SK-N-SH treated with all-trans-retinoic acid at 6 μM for 48 hours (cell line): ENCODE measurements at regions not wholly inside any gene's neighbourhood (a gene's known extent, or its start where the extent isn't known, plus 50 kb on each side); places are given as distances from the start of the nearest gene placed in this dataset.

Experiments
- ATAC-seq: fragments of 200-7000 bp; cut with Tn5 transposase; 3 replicates; pipeline ENCODE4 v1.9.1; 2020; ENCODE audit warnings: mild to moderate bottlenecking, moderate library complexity
- ARNTL ChIP-seq: fragments of 450-650 bp; formaldehyde crosslinking; IDR thresholded peaks from 2 replicates; pipeline ENCODE4 v1.5.0; 2020; ENCODE audit warnings: low read depth, mild to moderate bottlenecking, moderate library complexity, borderline replicate concordance
- BACH2 ChIP-seq: fragments of 250-450 bp; sonication (Bioruptor Pico); IDR thresholded peaks from 2 replicates; pipeline ENCODE4 v1.9.0; 2021; ENCODE audit warnings: mild to moderate bottlenecking, borderline replicate concordance
- CREB5 ChIP-seq: fragments of 250-450 bp; sonication (Bioruptor Pico); IDR thresholded peaks from 2 replicates; pipeline ENCODE4 v1.5.1; 2020; ENCODE audit warnings: low read depth, mild to moderate bottlenecking, moderate library complexity
- CSDC2 ChIP-seq: fragments of 250-450 bp; sonication (Bioruptor Pico); IDR thresholded peaks from 2 replicates; pipeline ENCODE4 v1.5.0; 2020; ENCODE audit warnings: mild to moderate bottlenecking, moderate library complexity
- ESRRG ChIP-seq: fragments of 250-450 bp; sonication (Bioruptor Pico); IDR thresholded peaks from 2 replicates; pipeline ENCODE4 v1.6.1; 2021; ENCODE audit warnings: mild to moderate bottlenecking
- GLIS3 ChIP-seq: fragments of 250-450 bp; sonication (Bioruptor Pico); IDR thresholded peaks from 2 replicates; pipeline ENCODE4 v1.5.0; 2020; ENCODE audit warnings: mild to moderate bottlenecking, moderate library complexity
- ISL1 ChIP-seq: fragments of 250-450 bp; sonication (Bioruptor Pico); IDR thresholded peaks from 2 replicates; pipeline ENCODE4 v2.1.2; 2022; ENCODE audit warnings: mild to moderate bottlenecking, moderate library complexity
- OSR1 ChIP-seq: fragments of 250-450 bp; sonication (Bioruptor Pico); IDR thresholded peaks from 2 replicates; pipeline ENCODE4 v1.8.0; 2022; ENCODE audit warnings: moderate library complexity, mild to moderate bottlenecking, inconsistent platforms
- PPARA ChIP-seq: fragments of 250-450 bp; sonication (Bioruptor Pico); IDR thresholded peaks from 2 replicates; pipeline ENCODE4 v1.5.0; 2020; ENCODE audit warnings: mild to moderate bottlenecking, borderline replicate concordance
- RARB ChIP-seq: fragments of 250-450 bp; sonication (Bioruptor Pico); IDR thresholded peaks from 2 replicates; pipeline ENCODE4 v1.8.0; 2021; ENCODE audit warnings: mild to moderate bottlenecking, moderate library complexity
- SNAI2 ChIP-seq: fragments of 250-450 bp; sonication (Bioruptor Pico); IDR thresholded peaks from 2 replicates; pipeline ENCODE4 v1.5.0; 2020; ENCODE audit warnings: mild to moderate bottlenecking, moderate library complexity
- TCF4 ChIP-seq: fragments of 250-450 bp; sonication (Bioruptor Pico); IDR thresholded peaks from 2 replicates; pipeline ENCODE4 v1.8.0; 2021; ENCODE audit warnings: mild to moderate bottlenecking, moderate library complexity, borderline replicate concordance
- TOX ChIP-seq: fragments of 250-450 bp; sonication (Bioruptor Pico); IDR thresholded peaks from 2 replicates; pipeline ENCODE4 v1.8.0; 2021; ENCODE audit warnings: mild to moderate bottlenecking, moderate library complexity, borderline replicate concordance
- TSHZ2 ChIP-seq: fragments of 250-450 bp; sonication (Bioruptor Pico); IDR thresholded peaks from 2 replicates; pipeline ENCODE4 v1.5.0; 2020; ENCODE audit warnings: mild to moderate bottlenecking, moderate library complexity
- ZC3H10 ChIP-seq: fragments of 250-450 bp; sonication (Bioruptor Pico); IDR thresholded peaks from 2 replicates; pipeline ENCODE4 v1.5.1; 2021; ENCODE audit warnings: mild to moderate bottlenecking, moderate library complexity
- ZFP3 ChIP-seq: fragments of 250-450 bp; sonication (Bioruptor Pico); IDR thresholded peaks from 2 replicates; pipeline ENCODE4 v1.5.0; 2020; ENCODE audit warnings: mild to moderate bottlenecking, moderate library complexity
- ZFP30 ChIP-seq: fragments of 450-650 bp; formaldehyde crosslinking; IDR thresholded peaks from 2 replicates; pipeline ENCODE4 v1.5.0; 2022; ENCODE audit warnings: mild to moderate bottlenecking, moderate library complexity
- ZNF565 ChIP-seq: fragments of 450-650 bp; formaldehyde crosslinking; conservative IDR thresholded peaks from 2 replicates; pipeline ENCODE4 v1.5.0; 2020; ENCODE audit warnings: low read depth, mild to moderate bottlenecking, moderate library complexity
- ZNF70 ChIP-seq: fragments of 450-650 bp; formaldehyde crosslinking; IDR thresholded peaks from 2 replicates; pipeline ENCODE4 v1.5.0; 2020; ENCODE audit warnings: mild to moderate bottlenecking, moderate library complexity
- ZNF8 ChIP-seq: fragments of 450-650 bp; formaldehyde crosslinking; IDR thresholded peaks from 2 replicates; pipeline ENCODE4 v1.5.0; 2020; ENCODE audit warnings: mild to moderate bottlenecking, moderate library complexity
- TF ChIP-seq, protein P1 (sequence below): fragments of 250-450 bp; sonication (Bioruptor Pico); IDR thresholded peaks from 2 replicates; pipeline ENCODE4 v1.8.0; 2021; ENCODE audit warnings: low read depth, mild to moderate bottlenecking, moderate library complexity, borderline replicate concordance
- TF ChIP-seq, protein P2 (sequence below): fragments of 250-450 bp; sonication (Bioruptor Pico); IDR thresholded peaks from 2 replicates; pipeline ENCODE4 v1.8.0; 2020; ENCODE audit warnings: mild to moderate bottlenecking, moderate library complexity, borderline replicate concordance
- TF ChIP-seq, protein P3 (sequence below): fragments of 250-450 bp; sonication (Bioruptor Pico); IDR thresholded peaks from 2 replicates; pipeline ENCODE4 v1.5.1; 2021; ENCODE audit warnings: mild to moderate bottlenecking, moderate library complexity

- TF ChIP-seq ARNTL (no peak), CSDC2 (CRISPR knock-in tag) (no peak), PPARA (CRISPR knock-in tag) (no peak), ZC3H10 (CRISPR knock-in tag) (no peak), ESRRG (CRISPR knock-in tag) (no peak), TCF4 (no peak), BACH2 (CRISPR knock-in tag) (no peak), OSR1 (CRISPR knock-in tag) (no peak), ZNF70 (CRISPR knock-in tag) (no peak), RARB (CRISPR knock-in tag) (no peak), CREB5 (CRISPR knock-in tag) (no peak), ZNF565 (CRISPR knock-in tag) (no peak), TOX (CRISPR knock-in tag) (no peak), ZFP3 (CRISPR knock-in tag) (no peak), ISL1 (CRISPR knock-in tag) (no peak), ZFP30 (CRISPR knock-in tag) (no peak)
- TF ChIP-seq, protein P1, sequence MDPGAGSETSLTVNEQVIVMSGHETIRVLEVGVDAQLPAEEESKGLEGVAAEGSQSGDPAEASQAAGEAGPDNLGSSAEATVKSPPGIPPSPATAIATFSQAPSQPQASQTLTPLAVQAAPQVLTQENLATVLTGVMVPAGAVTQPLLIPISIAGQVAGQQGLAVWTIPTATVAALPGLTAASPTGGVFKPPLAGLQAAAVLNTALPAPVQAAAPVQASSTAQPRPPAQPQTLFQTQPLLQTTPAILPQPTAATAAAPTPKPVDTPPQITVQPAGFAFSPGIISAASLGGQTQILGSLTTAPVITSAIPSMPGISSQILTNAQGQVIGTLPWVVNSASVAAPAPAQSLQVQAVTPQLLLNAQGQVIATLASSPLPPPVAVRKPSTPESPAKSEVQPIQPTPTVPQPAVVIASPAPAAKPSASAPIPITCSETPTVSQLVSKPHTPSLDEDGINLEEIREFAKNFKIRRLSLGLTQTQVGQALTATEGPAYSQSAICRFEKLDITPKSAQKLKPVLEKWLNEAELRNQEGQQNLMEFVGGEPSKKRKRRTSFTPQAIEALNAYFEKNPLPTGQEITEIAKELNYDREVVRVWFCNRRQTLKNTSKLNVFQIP = no peak
- no peak; the same call in 1 of the 3 replicates for ATAC-seq
Observed at GRCh38 chr2:138277062-138277461, 224.5 kb upstream of the SPOPL start.

- no peak for ATAC-seq
- no peak for TF ChIP-seq ZFP3 (CRISPR knock-in tag)
- TF ChIP-seq BACH2 (CRISPR knock-in tag) = no peak
- no peak for TF ChIP-seq ARNTL
- TF ChIP-seq, protein P2, sequence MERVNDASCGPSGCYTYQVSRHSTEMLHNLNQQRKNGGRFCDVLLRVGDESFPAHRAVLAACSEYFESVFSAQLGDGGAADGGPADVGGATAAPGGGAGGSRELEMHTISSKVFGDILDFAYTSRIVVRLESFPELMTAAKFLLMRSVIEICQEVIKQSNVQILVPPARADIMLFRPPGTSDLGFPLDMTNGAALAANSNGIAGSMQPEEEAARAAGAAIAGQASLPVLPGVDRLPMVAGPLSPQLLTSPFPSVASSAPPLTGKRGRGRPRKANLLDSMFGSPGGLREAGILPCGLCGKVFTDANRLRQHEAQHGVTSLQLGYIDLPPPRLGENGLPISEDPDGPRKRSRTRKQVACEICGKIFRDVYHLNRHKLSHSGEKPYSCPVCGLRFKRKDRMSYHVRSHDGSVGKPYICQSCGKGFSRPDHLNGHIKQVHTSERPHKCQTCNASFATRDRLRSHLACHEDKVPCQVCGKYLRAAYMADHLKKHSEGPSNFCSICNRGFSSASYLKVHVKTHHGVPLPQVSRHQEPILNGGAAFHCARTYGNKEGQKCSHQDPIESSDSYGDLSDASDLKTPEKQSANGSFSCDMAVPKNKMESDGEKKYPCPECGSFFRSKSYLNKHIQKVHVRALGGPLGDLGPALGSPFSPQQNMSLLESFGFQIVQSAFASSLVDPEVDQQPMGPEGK (CRISPR knock-in tag) = no peak
- no peak for TF ChIP-seq ESRRG (CRISPR knock-in tag)
- TF ChIP-seq ZNF565 (CRISPR knock-in tag) = no peak
- no peak for TF ChIP-seq PPARA (CRISPR knock-in tag)
- TF ChIP-seq, protein P3, sequence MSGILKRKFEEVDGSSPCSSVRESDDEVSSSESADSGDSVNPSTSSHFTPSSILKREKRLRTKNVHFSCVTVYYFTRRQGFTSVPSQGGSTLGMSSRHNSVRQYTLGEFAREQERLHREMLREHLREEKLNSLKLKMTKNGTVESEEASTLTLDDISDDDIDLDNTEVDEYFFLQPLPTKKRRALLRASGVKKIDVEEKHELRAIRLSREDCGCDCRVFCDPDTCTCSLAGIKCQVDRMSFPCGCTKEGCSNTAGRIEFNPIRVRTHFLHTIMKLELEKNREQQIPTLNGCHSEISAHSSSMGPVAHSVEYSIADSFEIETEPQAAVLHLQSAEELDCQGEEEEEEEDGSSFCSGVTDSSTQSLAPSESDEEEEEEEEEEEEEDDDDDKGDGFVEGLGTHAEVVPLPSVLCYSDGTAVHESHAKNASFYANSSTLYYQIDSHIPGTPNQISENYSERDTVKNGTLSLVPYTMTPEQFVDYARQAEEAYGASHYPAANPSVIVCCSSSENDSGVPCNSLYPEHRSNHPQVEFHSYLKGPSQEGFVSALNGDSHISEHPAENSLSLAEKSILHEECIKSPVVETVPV (CRISPR knock-in tag) = no peak
- TF ChIP-seq GLIS3 (CRISPR knock-in tag) = no peak
- no peak for TF ChIP-seq ZNF70 (CRISPR knock-in tag)
- TF ChIP-seq SNAI2 (CRISPR knock-in tag) = no peak
- TF ChIP-seq ZC3H10 (CRISPR knock-in tag) = no peak
- TF ChIP-seq RARB (CRISPR knock-in tag) = no peak
- TF ChIP-seq TCF4 = no peak
- TF ChIP-seq CREB5 (CRISPR knock-in tag) = no peak
- no peak for TF ChIP-seq TOX (CRISPR knock-in tag)
- no peak for TF ChIP-seq ZNF8 (CRISPR knock-in tag)
- no peak for TF ChIP-seq TSHZ2 (CRISPR knock-in tag)
- no peak for TF ChIP-seq ISL1 (CRISPR knock-in tag)
Observed at GRCh38 chr2:138279871-138280270, 221.7 kb upstream of the SPOPL start.
